HG03565 (cell line): ENCODE measurements at regions not wholly inside any gene's neighbourhood (a gene's known extent, or its start where the extent isn't known, plus 50 kb on each side); places are given as distances from the start of the nearest gene placed in this dataset.
A peak's percentile ranks its signal among the peaks of the same experiment; 100 is the strongest.

ENCODE experiments used
- ATAC-seq: cut with Tn5 transposase; IDR thresholded peaks from one replicate; pipeline ENCODE4 v1.9.1; 2021; ENCODE audit warnings: mild to moderate bottlenecking, moderate library complexity; ENCODE audit not compliant: unreplicated experiment

DNA sequence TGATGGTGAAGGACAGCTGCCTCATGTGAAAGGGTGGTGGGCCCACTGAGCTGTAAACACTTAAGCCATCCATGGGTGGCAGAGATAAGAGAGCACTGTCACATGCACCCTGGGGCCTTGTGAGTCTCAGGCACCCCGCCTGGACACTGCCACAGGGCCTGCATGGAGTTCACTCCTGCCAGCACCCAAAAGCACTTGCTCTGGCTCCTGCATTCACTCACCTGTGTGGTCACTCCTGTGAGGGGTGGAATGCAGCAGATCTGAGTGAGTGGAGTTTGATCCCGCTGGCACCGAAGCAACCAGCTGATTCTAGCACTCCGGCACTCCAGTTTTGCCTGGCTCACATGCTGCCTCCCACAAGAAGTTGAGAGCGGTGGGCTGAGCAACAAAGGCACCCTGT lies 1142.1 kb upstream of the PRMT6 start:
- no peak for ATAC-seq

DNA sequence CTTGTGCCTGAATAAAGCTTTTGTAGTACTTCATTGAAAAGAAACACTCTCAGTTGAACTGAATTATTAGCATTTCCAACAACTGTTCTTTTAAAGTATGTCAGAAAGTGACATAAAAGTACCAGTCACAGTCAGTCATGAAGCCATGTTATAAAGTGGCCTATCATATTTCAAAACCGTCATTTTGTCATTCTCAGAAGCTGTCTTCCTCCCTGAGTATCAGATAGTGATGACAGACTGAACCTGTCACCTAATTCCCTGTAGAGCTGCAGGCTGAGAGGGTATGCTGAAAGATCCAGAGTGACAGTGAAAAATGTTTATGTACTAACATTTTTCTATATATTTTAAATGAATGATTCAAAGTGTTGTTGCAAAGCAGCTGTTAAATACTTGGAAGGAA lies 1121.7 kb upstream of the PRMT6 start:
- no peak for ATAC-seq

- no peak for ATAC-seq
These were observed 1091.6 kb upstream of the PRMT6 start for GRCh38 chr1:105964879-105965278.

DNA sequence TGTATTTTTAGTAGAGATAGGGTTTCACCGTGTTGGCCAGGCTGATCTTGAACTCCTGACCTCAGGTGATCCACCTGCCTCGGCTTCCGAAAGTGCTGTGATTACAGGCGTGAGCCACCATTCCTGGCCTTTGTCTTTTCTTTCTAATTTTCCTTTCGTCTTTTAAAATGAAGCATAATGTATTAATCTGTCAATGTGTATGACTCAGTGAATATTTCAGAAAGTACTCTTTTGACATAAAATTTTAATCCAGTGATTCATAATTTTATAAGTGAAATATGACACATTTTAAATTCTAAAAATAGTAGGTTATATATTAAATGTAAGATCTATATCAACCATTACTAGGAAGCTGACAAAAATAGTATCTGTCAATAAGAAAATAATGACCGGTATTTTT lies 1059.0 kb upstream of the PRMT6 start:
- ATAC-seq: no peak

GRCh38 chr1:106022312-106022902 lies 1034.1 kb upstream of the PRMT6 start:
- peak; percentile 48 for ATAC-seq

- no peak for ATAC-seq
These were observed 1028.6 kb upstream of the PRMT6 start for GRCh38 chr1:106027871-106028270.

- no peak for ATAC-seq
These were observed 1018.9 kb upstream of the PRMT6 start for GRCh38 chr1:106037526-106037925.

- ATAC-seq: no peak
These were observed 1018.2 kb upstream of the PRMT6 start for GRCh38 chr1:106038260-106038659.

DNA sequence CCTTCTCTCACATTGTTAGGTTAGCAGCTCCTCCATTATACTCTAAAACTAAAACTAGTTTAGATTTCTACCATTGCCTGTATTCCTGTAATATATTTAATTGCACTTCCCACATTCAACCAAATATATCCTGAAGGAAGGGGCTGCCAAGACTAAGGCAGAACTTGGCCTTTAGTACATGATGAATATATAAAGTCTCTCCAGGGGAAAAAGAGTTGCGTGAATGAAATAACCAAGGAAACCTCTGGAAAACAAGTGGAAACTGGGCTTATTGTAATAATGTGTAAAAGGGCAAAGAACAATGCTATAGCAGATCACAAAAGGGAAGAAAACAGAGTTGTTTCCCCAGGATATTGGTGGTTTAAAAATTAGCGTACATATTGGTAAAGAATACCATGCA lies 1012.5 kb upstream of the PRMT6 start:
- ATAC-seq: no peak

- no peak for ATAC-seq
These were observed 1009.3 kb upstream of the PRMT6 start for GRCh38 chr1:106047210-106047609.

GRCh38 chr1:106049595-106049994 lies 1006.9 kb upstream of the PRMT6 start:
- ATAC-seq: no peak

DNA sequence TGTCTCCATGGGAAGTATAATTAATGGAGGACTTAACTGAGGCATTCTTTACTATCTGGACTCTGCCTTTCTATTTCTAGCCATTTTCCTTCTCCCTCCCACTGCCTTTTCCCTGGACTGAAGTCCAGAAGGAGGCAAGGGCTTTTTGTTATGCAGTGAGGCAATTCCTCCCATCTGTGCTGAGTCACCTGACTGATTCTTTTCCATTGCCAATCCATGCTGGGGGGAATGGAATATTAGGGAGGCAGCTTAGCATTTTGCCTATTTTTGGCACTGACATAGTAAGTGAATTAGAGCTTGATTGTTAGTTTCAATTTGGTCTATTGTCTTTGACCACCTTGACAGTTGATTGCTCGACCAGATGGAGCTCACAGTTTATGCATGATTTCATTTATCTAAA lies 1000.6 kb upstream of the PRMT6 start:
- ATAC-seq: no peak

DNA sequence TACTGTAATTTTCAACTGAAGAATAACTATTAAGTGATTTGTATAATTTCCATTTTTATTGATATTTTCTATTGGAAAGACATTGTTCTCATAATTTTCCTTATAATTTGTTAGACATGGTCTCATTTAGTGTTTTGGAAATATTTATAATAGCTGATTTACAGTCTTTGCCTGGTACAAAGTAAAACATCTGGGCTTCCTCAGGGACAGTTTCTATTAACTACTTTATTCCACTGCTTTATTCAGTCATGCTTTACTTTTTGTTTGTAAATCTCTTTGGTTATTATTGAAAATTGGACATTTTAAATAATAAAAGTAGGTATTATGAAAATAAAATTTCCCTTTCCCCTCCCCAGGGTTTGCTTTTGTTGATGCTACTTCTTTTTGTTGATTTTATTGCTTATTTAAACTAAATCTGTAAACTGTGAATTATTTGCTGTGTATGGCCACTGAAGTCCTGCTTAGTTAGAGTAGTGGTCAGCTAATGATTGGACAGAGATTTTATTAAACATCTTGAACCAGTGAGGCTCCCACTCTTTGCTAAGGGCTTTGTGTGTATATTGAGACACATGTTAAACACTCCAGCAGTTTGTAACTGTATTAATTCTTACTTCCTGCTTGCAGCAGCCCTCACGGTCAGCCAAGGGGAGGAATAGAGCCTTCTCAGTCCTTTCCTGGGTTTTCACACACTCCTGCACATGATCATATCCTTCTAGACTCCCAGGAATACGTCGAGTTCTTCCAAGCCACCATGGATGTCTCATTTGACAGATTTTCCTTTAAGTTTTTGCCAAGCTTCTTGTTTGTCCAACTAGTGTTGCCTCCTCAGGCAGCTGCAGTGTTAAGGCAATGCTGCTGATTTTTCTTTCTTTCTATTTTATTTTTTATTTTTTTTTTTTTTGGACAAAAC lies 994.6 kb upstream of the PRMT6 start:
- no peak for ATAC-seq

GRCh38 chr1:106063510-106063909 lies 993.0 kb upstream of the PRMT6 start:
- ATAC-seq: no peak

GRCh38 chr1:106072909-106073600 lies 983.4 kb upstream of the PRMT6 start:
- peak; percentile 93 for ATAC-seq

DNA sequence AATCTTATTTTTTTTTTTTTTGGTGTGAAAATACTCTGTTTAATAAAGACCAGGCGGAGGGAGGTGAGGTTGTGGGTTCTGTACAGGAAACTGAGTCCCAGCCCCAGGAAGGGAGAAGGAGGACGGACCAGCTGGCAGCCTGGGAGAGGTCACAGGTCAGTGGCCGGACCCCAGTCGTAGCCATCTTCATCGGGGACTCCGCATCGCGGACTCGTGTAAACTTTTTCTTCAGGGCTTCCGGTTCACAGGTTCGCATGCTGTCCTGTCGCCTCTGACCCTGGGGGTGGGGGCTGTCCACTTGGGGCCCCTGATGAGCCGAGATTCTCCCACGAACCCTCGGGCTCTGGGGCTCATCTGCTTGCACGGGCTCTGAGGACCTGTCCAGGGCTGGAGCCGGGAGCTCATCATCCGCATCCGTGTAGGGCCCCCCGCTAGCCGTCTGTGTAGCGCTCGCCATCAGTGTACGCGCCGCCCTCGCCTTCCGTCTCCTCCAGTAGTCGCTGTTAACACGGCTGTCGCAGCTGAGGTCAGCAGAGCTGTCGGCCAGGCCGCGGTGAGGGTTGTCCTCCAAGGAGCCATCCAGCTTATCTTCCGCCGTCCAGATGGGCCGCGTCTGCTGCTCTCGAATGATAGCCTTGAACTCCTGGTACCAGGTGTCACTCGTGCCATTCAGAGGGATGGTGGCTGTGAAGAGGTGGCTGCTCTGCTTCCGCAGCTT lies 975.7 kb upstream of the PRMT6 start:
- ATAC-seq: no peak

DNA sequence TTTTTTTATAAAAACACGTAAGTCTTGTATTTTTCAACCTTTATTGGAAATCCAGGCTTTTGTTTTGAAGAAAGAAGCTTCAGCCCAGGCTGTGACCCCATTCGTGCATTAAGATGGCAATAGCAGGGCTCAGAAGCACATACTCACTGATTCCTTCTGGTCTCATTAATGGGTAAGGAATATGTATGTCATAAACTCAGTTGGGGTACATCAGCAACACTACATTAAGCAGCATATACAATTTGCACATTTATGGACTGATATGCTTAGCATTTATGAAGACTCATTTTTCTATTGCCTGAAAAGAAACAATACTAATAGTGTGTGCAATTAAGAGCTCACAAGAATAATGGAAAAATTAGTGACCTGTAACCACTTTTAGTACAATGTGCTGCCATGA lies 945.4 kb upstream of the PRMT6 start:
- ATAC-seq: no peak

- no peak for ATAC-seq
These were observed 942.6 kb upstream of the PRMT6 start for GRCh38 chr1:106113851-106114250.

- no peak for ATAC-seq
These were observed 935.7 kb upstream of the PRMT6 start for GRCh38 chr1:106120789-106121188.

GRCh38 chr1:106121728-106122127 lies 934.7 kb upstream of the PRMT6 start:
- no peak for ATAC-seq

- ATAC-seq: no peak
These were observed 921.9 kb upstream of the PRMT6 start for GRCh38 chr1:106134561-106134960.
